ENCODE measurements at regions not wholly inside any gene's neighbourhood (a gene's known extent, or its start where the extent isn't known, plus 50 kb on each side); places are given as distances from the start of the nearest gene placed in this dataset.

DNA sequence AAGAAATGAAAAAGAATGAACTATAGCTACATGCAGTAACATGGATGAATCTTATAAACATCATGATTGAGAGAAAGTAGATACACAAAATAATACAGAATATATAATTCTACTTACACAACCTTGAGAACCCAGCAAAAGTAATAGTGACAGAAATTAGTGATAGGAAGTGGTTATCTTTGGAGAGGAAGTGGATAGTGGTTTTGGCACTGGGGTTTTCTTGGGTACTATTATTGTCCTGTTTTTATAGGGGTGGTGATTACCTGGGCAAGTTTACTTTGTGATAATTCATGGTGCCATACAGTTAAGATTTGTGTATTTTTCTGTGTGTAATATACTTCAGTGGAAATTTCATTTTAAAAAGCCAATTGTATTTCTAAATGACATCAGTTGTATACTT lies 352.7 kb downstream of the AEBP2 start (continued):
- TF ChIP-seq, protein P1, sequence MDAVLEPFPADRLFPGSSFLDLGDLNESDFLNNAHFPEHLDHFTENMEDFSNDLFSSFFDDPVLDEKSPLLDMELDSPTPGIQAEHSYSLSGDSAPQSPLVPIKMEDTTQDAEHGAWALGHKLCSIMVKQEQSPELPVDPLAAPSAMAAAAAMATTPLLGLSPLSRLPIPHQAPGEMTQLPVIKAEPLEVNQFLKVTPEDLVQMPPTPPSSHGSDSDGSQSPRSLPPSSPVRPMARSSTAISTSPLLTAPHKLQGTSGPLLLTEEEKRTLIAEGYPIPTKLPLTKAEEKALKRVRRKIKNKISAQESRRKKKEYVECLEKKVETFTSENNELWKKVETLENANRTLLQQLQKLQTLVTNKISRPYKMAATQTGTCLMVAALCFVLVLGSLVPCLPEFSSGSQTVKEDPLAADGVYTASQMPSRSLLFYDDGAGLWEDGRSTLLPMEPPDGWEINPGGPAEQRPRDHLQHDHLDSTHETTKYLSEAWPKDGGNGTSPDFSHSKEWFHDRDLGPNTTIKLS (IDR thresholded peaks at IDR 0.05; ENCODE audit: borderline replicate concordance, low read depth) = no peak

DNA sequence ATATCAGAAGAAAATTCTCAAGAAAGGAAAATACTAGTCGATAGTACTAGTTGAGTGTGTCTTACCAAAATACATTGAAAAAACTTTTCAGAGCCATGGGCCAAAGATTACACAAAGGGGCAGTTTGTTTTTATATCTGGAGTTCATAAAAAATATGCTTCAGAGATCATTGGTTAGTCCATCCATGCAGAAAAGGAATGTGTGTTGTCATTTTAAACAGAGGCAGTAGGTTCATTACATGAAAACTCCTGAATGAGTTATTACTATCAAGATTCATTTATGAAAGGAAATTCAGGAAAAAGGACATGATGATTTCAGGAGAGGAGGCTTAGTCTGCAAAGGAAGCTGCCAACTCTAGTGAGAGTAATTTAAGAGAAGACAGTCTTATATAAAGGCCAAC lies 354.8 kb downstream of the AEBP2 start:
- POLR2A ChIA-PET = no interaction called here
- H2AFZ ChIP-seq (ENCODE audit: low read depth, low read length) = no peak overlapping the region
- H3K27ac ChIP-seq (ENCODE audit: extremely low read depth, low read depth, low read length) = no peak overlapping the region
- WGBS (ENCODE audit: insufficient coverage, low coverage, missing lambda C conversion rate) = 0% methylated on average over 1 of the region's 1 CpG
- no peak overlapping the region for H3K9ac ChIP-seq (ENCODE audit: insufficient read depth in 1 of 2, low read depth in 2 of 2, low read length in 2 of 2)
- CTCF ChIA-PET (ENCODE audit: low intra/inter-chr PET ratio) = no interaction called here
- in situ Hi-C loops (cut with MboI) (no loop called here), intact Hi-C loops (cut with micrococcal nuclease) (no loop called here)
- H3K79me2 ChIP-seq (ENCODE audit: control insufficient read depth, insufficient read depth, low read length) = no peaks in the 10 kb centered on the region
- ATAC-seq (no peak), FAIRE-seq (no peak), DNase-seq (ENCODE audit: extremely low read depth in 1 of 4, low spot score in 3 of 4) (no peak)
- H4K20me1 ChIP-seq (replicated peaks; ENCODE audit: control insufficient read depth, insufficient read depth, low read length) = no peaks in the 10 kb centered on the region
- no peak overlapping the region for H3K4me3 ChIP-seq
- H3K9me1 ChIP-seq (ENCODE audit: control insufficient read depth, insufficient read depth, low read length) = no peaks in the 10 kb centered on the region
- H3K4me2 ChIP-seq (ENCODE audit: insufficient read depth, low read length) = no peak overlapping the region
- no TSS peak for BruUV-seq (replicated peaks)
- H3K27me3 ChIP-seq (ENCODE audit: control insufficient read depth in 2 of 2, insufficient read depth in 2 of 2, low read length in 2 of 2) = no peaks in the 10 kb centered on the region
- no peaks in the 10 kb centered on the region for H3K4me1 ChIP-seq (replicated peaks in 1 of 2; ENCODE audit: control insufficient read depth in 2 of 2, insufficient read depth in 2 of 2, low read length in 2 of 2)
- H3K36me3 ChIP-seq (ENCODE audit: control insufficient read depth, insufficient read depth, low read length) = no peaks in the 10 kb centered on the region
- TF ChIP-seq, protein P2, sequence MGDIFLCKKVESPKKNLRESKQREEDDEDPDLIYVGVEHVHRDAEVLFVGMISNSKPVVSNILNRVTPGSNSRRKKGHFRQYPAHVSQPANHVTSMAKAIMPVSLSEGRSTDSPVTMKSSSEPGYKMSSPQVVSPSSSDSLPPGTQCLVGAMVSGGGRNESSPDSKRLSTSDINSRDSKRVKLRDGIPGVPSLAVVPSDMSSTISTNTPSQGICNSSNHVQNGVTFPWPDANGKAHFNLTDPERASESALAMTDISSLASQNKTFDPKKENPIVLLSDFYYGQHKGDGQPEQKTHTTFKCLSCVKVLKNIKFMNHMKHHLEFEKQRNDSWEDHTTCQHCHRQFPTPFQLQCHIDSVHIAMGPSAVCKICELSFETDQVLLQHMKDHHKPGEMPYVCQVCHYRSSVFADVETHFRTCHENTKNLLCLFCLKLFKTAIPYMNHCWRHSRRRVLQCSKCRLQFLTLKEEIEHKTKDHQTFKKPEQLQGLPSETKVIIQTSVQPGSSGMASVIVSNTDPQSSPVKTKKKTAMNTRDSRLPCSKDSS (IDR thresholded peaks at IDR 0.05; ENCODE audit: low read depth, partially characterized antibody) = no peak
- TF ChIP-seq, protein P3, sequence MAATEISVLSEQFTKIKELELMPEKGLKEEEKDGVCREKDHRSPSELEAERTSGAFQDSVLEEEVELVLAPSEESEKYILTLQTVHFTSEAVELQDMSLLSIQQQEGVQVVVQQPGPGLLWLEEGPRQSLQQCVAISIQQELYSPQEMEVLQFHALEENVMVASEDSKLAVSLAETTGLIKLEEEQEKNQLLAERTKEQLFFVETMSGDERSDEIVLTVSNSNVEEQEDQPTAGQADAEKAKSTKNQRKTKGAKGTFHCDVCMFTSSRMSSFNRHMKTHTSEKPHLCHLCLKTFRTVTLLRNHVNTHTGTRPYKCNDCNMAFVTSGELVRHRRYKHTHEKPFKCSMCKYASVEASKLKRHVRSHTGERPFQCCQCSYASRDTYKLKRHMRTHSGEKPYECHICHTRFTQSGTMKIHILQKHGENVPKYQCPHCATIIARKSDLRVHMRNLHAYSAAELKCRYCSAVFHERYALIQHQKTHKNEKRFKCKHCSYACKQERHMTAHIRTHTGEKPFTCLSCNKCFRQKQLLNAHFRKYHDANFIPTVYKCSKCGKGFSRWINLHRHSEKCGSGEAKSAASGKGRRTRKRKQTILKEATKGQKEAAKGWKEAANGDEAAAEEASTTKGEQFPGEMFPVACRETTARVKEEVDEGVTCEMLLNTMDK (IDR thresholded peaks at IDR 0.05; ENCODE audit: borderline replicate concordance, insufficient read depth, low read depth, low read length, poor library complexity, severe bottlenecking) = no peak
- TF ChIP-seq ZNF224 (CRISPR knock-in tag; IDR thresholded peaks at IDR 0.05) = no peak
- TF ChIP-seq SETDB1 (IDR thresholded peaks at IDR 0.05; ENCODE audit: low read length) = no peak
- TF ChIP-seq ZNF695 (CRISPR knock-in tag; IDR thresholded peaks at IDR 0.05) = no peak
- no peak for TF ChIP-seq ZC3H11A (IDR thresholded peaks at IDR 0.05; ENCODE audit: low read depth, low read length)
- no peak for TF ChIP-seq SAFB (IDR thresholded peaks at IDR 0.05; ENCODE audit: borderline replicate concordance, low read depth, low read length)
- TF ChIP-seq, protein P4, sequence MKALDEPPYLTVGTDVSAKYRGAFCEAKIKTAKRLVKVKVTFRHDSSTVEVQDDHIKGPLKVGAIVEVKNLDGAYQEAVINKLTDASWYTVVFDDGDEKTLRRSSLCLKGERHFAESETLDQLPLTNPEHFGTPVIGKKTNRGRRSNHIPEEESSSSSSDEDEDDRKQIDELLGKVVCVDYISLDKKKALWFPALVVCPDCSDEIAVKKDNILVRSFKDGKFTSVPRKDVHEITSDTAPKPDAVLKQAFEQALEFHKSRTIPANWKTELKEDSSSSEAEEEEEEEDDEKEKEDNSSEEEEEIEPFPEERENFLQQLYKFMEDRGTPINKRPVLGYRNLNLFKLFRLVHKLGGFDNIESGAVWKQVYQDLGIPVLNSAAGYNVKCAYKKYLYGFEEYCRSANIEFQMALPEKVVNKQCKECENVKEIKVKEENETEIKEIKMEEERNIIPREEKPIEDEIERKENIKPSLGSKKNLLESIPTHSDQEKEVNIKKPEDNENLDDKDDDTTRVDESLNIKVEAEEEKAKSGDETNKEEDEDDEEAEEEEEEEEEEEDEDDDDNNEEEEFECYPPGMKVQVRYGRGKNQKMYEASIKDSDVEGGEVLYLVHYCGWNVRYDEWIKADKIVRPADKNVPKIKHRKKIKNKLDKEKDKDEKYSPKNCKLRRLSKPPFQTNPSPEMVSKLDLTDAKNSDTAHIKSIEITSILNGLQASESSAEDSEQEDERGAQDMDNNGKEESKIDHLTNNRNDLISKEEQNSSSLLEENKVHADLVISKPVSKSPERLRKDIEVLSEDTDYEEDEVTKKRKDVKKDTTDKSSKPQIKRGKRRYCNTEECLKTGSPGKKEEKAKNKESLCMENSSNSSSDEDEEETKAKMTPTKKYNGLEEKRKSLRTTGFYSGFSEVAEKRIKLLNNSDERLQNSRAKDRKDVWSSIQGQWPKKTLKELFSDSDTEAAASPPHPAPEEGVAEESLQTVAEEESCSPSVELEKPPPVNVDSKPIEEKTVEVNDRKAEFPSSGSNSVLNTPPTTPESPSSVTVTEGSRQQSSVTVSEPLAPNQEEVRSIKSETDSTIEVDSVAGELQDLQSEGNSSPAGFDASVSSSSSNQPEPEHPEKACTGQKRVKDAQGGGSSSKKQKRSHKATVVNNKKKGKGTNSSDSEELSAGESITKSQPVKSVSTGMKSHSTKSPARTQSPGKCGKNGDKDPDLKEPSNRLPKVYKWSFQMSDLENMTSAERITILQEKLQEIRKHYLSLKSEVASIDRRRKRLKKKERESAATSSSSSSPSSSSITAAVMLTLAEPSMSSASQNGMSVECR (CRISPR knock-in tag; IDR thresholded peaks at IDR 0.05) = no peak
- TF ChIP-seq ELF2 (CRISPR knock-in tag; IDR thresholded peaks at IDR 0.05) = no peak
- TF ChIP-seq ZBTB17 (CRISPR knock-in tag; IDR thresholded peaks at IDR 0.05) = no peak
- TF ChIP-seq RHOXF2B (CRISPR knock-in tag; conservative IDR thresholded peaks at IDR 0.05) = no peak
- no peak for TF ChIP-seq EP300 (IDR thresholded peaks at IDR 0.05; ENCODE audit: low read length)
- H3K9me3 ChIP-seq (replicated peaks; ENCODE audit: control insufficient read depth, insufficient read depth, low read depth, low read length) = no peaks in the 10 kb centered on the region

All from K562 (cell line).